ENCODE measurements at regions not wholly inside any gene's neighbourhood (a gene's known extent, or its start where the extent isn't known, plus 50 kb on each side); places are given as distances from the start of the nearest gene placed in this dataset.
"Not testable (repeated sequence)": the region's sequence is repeated elsewhere in the genome, so short reads cannot be mapped to it uniquely, and the experiment has no call there.

DNA sequence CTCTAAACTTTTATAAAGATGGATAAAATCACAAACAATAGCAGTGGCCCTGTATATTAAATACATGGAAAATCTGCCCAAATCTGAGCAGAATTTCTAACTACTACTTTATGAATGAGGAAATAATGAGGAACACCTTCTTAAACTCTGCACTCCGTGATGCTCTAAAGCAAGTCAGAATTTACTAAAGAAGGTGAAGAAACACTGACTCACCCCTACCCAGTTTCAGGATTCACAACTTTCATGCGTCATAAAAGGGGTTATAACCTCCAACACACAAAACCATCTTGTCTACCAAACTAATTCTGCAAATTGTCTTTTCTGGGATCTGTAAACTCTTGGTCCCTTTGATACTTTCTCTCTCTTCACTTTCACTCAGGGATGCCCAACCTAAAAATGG lies 561.1 kb upstream of the ACO1 start:
- DNase-seq: no peak

DNA sequence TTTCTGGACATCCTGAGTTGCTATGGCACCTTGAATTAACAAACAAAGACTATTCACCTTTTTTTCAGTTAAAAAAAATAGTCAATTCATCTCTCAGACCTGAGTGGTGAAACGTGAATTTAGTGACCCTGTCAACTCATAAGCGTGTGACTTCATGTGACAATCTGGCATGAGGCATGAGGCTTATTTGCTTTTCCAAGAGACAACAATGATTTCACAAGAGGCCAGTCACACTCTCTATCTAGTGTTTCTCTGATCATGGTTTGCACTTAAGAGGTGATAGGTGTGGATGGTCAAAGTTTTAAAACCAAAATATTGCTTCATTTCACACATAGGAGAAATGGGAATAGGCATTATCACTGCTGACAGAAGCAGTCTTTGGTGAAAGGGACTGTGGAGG lies 559.6 kb upstream of the ACO1 start:
- no peak for DNase-seq

DNA sequence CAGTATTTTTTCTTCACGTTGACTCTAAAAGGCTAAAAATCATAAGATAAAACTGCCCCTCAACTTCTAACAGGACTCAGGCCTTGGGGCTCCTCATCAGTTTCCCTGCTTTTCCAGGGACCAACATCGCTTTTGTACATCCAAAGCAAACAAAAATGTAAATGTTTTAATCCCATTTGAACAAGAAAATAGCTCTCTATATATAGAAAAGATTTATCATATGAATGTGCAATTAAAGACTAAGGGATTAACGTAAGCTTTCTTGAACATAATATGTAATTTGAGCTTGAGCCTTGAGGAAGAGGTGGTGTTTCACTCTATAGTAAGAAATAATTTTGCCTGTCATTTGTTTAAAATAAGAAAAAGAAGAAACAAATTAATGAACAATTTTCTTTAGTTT lies 547.2 kb upstream of the ACO1 start:
- no peak for DNase-seq

DNA sequence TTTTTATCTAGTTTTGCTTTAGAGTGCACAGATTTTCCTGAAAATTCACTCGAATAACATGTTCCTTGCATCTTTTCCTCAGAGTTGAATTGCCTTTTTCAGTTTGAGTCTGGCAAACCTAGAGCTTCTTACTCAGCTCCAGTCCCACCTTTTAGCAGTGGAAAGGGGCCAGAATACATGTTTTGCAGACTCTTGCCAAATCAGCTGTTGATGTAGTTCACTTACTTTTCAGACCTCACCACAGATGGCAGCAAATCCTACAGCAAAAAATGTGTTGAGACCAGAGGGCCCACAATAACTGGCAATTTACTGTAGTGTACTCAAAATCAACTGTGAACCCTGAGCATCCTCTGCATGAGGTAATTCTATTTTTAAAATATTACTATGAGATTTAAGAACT lies 545.2 kb upstream of the ACO1 start:
- no peak for DNase-seq

DNA sequence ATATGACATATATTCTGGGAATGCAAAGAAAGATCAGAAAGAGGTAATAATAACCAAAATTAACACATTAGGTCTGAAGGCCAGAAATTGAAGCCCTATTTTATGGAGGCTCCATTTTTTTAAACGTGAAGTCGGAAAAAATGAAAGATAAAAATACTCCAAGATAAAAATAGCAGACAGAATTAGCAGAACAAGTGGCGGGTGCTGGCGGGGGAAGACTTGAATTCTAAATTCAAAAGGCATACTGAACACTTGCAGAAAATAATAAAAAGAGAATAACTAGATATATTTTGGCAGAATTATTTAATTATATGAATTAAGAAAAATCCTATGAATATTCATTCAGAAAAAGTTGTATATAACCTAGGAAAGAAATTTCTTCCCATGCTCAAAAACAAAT lies 543.7 kb upstream of the ACO1 start:
- no peak for DNase-seq

DNA sequence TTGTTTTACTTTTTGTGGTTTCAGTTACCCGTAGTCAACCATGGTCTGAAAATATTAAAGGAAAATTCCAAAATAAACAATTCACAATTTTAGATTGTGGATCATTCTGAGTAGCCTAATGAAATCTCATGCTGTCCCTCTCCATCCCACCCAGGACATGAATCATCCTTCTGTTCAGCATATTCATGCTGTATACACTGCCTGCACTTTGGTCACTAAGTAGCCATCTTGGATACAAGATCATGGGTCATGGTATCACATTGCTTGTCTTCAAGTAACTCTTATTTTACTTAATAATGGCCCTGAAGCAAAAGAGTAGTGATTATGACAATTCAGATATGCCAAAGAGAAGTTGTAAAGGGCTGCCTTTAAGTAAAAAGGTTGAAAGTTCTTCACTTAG lies 536.5 kb upstream of the ACO1 start:
- DNase-seq: no peak

DNA sequence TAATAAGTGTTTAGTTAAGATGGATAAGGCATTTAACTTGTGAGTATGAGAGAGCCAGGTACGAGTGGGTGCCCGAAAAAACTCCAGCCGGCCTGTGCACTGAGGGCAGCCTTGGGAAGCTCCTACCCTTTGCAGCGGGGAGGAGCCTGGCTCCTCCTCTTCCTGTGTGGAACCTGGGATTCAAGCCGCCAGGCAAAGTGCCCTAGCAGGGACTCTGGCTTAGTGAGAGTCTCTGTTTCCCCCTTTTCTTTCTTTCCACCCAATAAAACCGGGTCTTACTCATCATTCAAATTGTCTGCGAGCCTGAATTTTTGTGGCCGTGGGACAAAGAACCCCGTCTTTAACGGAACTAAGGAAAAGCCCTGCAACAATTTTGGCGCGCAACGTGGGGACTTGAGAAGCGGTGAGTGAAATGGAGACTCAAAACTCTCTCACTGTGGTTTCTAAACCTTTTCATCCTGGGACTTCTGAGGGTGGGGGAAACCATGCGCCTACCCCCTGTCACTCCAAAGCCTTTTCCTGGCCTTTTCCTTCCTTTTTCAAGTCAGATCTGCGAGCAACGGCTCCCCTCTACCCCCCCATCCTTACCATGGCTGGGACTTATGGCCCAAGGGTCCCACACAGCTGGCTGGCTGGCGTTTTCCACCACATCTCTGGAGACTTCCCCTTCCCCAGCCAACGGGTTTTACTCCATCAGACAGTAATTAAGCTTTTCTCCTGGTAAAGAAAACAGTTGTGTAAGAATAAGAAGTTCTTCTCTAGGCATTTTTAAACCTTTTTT lies 535.7 kb upstream of the ACO1 start:
- no peak for DNase-seq

DNA sequence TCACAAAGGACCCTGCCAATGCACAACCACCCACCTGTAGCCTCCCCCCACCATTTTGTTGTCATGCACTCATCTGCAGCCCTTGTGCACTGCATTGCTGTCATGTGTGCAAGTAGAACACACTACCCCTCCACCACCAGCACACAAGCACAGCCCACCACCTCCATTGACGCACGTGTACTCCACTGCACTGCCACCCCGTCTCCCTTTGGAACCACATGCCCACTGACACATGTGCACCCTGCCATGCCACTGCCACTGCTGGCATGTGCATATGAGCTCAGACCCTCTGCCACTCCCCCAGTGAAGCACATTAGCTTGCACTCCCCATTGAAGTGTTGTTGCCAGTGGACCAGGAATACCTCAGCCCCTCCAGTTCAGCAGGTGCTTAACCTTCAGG lies 530.3 kb upstream of the ACO1 start:
- DNase-seq: no peak

DNA sequence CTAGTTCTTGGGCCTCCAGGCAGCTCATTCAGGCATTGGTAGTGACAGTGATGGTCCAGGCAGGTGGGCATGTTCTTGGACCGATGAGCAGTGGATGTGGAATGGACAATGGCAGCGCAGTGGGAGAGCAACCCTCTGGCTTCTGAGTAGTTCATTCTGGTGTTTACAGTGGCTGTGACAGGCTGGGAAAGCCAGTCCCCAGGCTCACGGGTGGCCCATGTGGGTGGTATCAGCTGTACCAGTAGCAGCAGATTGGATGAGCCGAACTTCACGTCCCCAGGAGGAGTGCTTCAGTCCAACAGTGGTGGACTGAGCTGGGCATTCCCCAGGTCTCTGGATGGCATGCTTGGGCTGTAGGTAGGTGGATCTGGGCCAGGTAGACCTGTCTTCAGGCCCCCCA lies 515.6 kb upstream of the ACO1 start:
- DNase-seq: no peak

DNA sequence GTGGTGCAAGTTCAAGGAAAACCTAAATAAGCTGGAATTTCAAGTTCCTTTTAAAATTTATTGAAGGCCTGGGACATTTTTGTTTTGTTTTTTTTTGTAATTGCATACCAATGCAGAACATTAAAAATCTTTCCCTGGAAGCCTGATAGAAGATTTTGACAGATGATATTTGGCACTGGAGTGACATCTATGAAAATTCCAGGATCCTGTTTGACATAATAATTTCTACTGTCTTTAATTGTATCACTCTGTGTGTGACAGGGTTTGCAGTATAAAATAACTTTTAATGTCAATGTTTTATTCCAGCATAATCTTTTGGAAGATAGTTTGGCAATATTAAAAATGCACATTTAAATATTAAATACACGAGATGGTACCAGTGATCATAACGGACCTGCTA lies 514.2 kb upstream of the ACO1 start:
- DNase-seq: no peak

DNA sequence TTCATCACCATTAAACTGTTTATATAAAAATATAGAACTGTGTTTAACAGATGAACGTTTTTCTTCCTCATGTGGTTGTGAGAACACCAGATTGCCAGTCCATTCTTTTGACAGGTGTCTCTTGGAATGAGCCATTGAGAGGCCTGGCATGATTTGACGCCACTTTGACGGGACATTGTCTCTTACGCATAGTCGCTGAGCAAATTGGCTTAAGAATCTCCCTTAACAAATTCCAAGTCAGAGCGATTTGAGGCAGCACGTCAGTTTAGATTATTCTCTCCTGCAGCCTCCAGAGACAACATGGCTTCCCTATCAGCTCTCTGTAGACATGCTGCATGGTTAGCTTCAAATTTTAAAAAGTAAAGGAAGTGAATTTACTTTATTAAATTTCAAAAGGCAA lies 510.7 kb upstream of the ACO1 start:
- no peak for DNase-seq

DNA sequence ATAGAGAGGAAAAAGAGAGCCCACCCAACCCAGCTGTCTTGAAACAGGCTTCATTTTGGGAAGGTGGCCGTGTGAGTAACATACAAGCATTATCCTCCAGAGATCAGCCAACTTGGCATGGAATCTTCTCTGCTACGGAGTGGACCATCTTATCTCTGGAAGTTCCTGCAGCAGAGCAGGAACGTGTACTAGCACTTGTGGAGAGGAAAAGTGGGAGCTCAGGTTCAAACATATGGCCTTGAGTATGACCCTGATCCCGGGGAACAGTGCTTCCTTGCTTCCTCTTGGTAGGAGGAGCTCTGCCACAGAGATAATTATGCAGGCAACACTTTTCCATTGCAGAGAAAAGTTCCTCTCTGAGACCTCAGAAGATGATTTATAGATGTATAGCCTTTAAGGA lies 490.4 kb upstream of the ACO1 start:
- no peak for DNase-seq

DNA sequence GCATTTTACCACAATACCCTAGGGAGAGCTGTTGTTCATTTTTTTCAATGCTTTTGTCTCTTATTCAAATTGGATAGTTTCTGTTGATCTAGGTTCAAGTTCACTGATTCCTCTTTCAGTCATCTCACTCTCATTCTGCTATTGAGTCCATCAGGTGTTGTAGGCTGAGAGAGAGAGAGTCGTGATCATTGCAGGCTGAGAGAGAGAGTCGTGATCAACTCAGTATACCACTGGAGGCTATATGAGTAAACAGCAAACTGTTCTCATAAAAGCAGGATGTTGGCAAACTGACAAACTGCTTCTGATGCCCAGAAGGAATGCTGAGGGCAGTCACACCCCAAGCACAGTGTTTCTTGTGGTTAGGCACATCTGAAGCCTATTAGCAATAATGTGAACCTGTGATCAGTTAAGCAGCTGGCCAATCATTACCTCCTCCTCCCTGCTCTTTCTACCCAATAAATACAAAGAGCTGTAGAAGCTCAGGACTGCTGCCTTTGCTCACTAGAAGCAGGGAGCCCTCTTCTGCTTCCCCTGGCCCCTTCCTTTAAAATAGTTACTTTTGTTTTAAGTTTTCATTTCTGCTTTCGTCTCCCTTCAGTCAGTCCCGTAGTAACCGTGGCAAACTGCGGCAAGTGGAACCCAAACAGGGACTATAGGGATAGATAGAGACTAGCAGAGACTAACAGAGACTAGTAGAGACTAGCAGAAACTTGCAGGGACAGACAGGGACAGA lies 476.1 kb upstream of the ACO1 start:
- no peak for DNase-seq

DNA sequence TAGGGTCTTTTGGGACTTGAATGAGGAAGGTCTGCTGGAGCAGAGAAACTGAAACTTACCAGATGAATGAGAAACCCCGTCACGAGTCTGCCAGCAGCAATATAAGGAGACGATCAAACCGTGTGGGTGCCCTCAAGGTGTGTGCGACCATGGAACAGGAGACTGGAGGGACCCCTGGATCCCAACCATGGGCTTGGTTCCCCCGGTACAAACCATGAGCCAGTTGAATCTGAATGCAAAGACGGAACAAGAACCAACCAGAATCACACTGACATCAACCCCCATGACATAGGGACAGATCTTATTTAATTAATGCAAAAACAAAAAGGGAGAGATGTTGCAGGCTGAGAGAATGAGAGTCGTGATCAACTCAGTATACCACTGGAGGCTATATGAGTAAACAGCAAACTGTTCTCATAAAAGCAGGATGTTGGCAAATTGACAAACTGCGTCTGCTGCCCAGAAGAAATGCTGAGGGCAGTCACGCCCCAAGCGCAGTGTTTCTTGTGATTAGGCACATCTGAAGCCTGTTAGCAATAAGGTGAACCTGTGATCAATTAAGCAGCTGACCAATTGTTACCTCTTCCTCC lies 475.5 kb upstream of the ACO1 start:
- DNase-seq: no peak

DNA sequence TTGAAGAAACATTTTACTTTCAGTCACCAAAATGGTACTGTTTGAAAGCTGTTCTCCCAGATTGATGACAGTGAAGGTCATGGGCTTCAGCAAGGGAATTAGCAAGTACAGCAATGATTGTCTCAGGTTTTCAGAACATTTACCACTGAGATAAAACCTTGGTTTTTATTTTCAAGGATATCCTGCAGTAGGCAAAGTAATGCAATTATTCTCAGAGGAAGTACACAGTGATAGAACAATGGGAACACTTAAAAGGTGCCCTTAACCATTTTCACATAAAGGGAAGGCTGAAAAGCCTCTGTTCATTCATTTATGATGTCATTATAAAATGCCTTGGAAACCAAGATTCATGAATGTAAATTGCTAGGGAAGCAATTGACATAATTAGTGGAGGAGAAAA lies 471.8 kb upstream of the ACO1 start:
- DNase-seq: no peak

DNA sequence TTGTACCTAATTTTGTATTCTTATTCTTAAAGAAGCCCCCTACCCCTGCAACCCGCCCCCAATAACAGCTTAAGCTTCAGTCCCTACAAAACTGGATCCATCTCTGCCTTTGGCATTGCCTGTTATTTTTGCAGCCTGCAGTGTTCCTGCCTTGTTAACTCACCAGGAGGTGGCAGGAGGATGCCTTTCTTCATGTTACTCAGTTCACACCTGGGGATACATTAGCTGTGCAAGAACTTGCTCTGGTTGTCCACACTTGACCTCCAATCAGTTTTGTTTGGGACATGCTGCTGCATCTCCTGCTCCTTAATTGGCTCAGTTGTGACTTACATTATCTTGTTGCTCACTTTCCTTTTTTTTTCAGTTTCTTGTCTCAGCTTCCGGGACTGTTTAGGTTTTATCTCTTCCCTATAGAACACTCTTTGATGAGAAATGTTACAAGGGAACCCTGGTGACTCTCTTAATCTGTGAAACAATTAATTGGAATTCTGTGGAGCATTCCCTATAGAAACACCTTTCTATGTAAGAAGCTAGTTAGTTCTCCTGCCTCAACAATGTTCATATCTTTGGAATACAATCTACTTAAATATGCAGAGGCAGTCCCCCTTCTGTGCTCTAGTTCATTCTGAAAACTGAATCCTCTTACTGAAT lies 467.7 kb upstream of the ACO1 start:
- no peak for DNase-seq

DNA sequence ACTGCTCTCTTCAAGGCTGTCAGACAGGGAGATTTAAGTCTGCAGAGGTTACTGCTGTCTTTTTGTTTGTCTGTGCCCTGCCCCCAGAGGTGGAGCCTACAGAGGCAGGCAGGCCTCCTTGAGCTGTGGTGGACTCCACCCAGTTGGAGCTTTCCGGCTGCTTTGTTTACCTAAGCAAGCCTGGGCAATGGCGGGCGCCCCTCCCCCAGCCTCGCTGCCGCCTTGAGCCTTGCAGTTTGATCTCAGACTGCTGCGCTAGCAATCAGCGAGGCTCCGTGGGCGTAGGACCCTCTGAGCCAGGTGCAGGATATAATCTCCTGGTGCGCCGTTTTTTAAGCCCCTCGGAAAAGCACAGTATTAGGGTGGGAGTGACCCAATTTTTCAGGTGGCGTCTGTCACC lies 446.7 kb upstream of the ACO1 start:
- DNase-seq: not testable (repeated sequence)

DNA sequence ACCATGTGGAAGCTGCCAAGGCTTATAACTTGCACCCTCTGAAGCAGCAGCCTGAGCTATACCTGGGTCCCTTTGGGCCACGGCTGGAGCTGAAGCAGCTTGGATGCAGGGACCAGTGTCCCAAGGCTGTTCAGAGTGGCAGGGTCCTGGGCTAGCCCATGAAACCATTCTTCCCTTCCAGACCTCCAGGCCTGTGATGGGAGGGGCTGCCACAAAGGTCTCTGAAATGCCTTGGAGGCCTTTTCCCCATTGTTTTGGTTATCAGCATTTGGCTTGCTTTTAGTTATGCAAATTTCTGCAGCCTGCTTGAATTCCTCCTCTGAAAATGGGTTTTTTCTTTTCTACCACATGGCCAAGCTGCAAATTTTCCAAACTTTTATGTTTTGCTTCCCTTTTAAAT lies 433.7 kb upstream of the ACO1 start:
- DNase-seq: no peak

DNA sequence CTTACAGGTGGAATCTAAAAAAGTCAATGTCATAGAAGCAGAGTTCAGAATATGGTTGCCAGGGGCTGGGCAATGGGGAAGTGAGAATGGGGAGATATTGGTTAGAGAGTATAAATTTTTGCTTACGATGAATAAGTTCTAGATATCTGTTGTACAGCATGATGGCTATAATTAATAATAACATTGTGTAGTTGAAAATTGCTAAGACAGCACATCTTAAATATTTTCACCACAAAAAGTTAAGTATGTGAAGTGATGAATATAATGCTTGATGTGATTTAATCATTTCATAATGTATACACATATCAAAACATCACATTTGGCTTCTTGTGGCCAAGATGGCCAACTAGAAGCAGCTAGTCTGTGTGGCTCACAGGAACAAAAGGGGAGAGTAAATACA lies 425.9 kb upstream of the ACO1 start:
- no peak for DNase-seq

DNA sequence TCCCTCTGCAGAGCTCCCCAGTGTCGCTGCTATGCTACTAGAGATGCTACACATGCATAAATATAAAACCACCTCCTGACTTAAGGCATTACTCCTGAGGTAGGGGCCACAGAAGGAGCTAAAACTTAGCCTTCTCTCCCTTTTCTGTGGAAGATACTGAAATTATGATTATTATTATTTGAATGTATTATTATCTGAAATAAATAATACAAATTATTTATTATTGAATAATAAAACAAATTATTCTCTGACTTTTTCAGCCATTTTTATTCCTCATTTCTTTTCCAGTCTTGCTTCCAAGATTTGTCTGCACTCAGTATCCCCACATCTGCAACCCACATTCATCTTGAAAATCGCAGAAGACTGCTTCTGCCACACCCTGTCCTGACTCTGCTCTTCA lies 414.9 kb upstream of the ACO1 start:
- DNase-seq: no peak

DNA sequence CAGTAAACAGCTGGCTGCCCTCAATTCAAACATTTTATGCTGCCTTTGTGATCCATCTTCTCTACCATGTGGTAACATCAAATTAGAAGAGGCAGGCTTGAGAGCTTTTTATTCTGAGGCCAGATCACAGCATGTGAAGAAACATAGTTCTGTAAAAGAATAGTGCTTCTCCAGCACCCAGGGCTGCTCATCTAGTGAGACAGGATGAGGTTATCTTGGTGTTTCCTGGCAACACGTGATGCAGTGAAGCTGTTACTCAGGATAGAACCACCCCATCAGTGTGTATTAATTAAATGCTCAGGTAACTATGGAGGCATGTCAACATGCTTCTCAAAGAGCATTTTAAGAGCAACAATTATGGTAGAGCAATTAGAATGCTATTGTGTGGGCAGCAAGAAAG lies 400.5 kb upstream of the ACO1 start:
- DNase-seq: no peak

DNA sequence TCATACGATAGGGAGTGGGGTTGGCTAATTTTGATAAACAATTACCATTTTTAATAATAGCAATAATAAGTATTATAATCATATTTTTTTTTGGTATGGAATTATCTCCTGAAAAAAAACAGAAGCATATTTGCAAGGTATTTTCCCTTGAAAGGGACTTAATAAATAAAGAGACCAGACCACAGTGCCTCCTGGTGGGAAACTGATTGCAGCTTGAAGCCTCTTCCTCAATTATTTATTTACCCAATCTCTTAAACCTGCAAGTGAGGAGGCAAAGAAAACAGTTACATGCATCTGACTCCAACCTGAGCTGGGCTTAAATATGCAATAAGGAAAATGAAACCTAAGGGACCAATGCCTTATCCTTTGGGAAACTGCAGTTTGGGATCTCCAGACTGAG lies 388.1 kb upstream of the ACO1 start:
- DNase-seq: no peak

DNA sequence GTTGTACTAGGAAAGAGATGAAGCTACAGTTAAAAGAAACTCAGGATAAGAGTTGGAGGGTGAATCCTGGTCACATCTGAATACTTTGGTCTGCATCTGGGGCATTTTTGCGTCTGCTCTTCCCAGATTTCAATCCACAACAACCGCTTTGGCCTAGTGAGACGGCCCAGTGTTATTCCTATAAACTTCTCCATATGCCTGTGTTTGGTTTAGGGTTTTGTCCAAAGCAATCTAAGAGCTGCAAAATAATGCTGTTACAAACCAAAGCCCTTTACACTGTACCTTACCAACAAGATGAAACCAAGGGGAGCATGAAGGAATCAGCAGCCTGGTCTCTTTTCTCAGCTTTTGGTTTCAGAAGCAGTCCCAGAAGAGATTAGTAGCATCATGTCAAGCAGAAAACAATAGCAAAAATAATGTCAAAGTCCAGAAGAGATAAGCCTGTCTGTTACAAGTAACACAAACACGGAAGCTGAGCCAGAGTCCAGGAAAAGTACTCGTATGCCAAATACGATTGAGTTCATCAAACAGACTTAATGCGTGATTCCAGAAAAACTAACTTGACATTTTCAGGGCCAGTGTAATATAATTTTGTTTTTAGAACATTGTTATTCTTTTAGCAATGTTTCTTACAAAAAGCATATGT lies 379.9 kb upstream of the ACO1 start:
- DNase-seq: no peak

Measured in CD4-positive, alpha-beta T cell treated with Interferon alpha-2 for 1 hour (primary cell).